ENCODE measurements at regions not wholly inside any gene's neighbourhood (a gene's known extent, or its start where the extent isn't known, plus 50 kb on each side); places are given as distances from the start of the nearest gene placed in this dataset.

DNA sequence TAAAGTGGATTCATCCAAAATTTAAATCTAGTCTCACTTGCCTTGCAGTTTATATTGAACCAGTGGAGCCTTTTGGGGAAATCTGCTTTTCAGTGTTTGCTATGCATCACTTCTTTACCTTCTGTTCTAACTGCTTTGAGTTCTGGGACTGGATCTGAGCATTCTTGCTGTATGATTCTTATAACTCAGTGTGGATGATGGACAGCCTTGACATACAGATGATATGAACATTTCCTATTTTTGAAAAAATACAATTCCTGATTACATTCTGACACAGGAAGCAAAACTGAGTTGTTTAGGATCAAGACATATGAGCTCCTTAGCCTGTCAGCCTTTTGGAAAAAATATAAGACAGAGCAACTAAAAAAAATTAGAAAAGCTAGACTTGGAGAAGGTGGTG is 115.2 kb downstream of the DISP1 start:
- Mint-ChIP-seq H3K27ac (no peak overlapping the region), H3K4me3 (no peak overlapping the region), H3K36me3 (no peaks in the 10 kb centered on the region), H3K4me1 (peaks cover 3 to 10% of the 10 kb centered on the region in 2 donors), H3K9me3 (no peaks in the 10 kb centered on the region), H3K27me3 (ENCODE audit: low read depth in 2 of 2) (no peaks in the 10 kb centered on the region)
- intact Hi-C loops (cut with micrococcal nuclease) = no loop called here
- ATAC-seq = no peak
- H3K27ac ChIP-seq (ENCODE audit: low read length) = no peak overlapping the region
- no peak for DNase-seq
- H3K9me3 ChIP-seq (ENCODE audit: control insufficient read depth, insufficient read depth, low read length) = no peaks in the 10 kb centered on the region
- H3K4me1 ChIP-seq (ENCODE audit: control insufficient read depth, insufficient read depth, low read length) = no peaks in the 10 kb centered on the region
- TF ChIP-seq, protein P1, sequence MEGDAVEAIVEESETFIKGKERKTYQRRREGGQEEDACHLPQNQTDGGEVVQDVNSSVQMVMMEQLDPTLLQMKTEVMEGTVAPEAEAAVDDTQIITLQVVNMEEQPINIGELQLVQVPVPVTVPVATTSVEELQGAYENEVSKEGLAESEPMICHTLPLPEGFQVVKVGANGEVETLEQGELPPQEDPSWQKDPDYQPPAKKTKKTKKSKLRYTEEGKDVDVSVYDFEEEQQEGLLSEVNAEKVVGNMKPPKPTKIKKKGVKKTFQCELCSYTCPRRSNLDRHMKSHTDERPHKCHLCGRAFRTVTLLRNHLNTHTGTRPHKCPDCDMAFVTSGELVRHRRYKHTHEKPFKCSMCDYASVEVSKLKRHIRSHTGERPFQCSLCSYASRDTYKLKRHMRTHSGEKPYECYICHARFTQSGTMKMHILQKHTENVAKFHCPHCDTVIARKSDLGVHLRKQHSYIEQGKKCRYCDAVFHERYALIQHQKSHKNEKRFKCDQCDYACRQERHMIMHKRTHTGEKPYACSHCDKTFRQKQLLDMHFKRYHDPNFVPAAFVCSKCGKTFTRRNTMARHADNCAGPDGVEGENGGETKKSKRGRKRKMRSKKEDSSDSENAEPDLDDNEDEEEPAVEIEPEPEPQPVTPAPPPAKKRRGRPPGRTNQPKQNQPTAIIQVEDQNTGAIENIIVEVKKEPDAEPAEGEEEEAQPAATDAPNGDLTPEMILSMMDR (IDR thresholded peaks at IDR 0.05) = no peak
- no peak overlapping the region for H3K4me3 ChIP-seq (ENCODE audit: low read length)
- no peaks in the 10 kb centered on the region for H3K36me3 ChIP-seq (ENCODE audit: control insufficient read depth, insufficient read depth, low read length)
- no peaks in the 10 kb centered on the region for H3K27me3 ChIP-seq (ENCODE audit: control insufficient read depth, insufficient read depth, low read length)

DNA sequence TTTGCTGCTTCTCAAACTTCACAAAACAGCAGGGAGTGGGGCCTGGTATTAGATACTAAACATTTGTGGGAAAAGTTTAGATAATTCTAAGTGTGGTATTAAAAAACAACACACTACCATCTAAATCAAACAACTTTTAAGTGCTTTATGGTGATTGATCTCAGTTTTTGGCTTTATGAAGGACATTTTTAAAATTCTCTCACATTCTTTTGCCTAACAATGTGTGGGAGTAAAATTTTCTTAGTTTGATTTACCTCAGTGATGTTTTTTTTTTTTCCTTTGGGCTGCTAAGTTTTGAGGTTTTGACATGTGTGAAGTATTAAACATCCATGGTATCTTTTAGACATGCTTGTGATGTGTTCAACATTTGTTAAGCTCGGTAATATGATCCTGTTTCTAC is 116.2 kb downstream of the DISP1 start:
- no peak for DNase-seq
- Mint-ChIP-seq H3K4me1 (peaks cover 9 to 15% of the 10 kb centered on the region in 2 donors), H3K27me3 (ENCODE audit: low read depth in 2 of 2) (no peaks in the 10 kb centered on the region), H3K36me3 (no peaks in the 10 kb centered on the region), H3K4me3 (no peak overlapping the region), H3K27ac (no peak overlapping the region), H3K9me3 (no peaks in the 10 kb centered on the region)
- no peak for ATAC-seq
- TF ChIP-seq, protein P1 (IDR thresholded peaks at IDR 0.05) = no peak
- intact Hi-C loops (cut with micrococcal nuclease) = no loop called here
- Histone ChIP-seq H3K27ac (ENCODE audit: low read length) (no peak overlapping the region), H3K27me3 (ENCODE audit: control insufficient read depth, insufficient read depth, low read length) (no peaks in the 10 kb centered on the region), H3K4me3 (ENCODE audit: low read length) (no peak overlapping the region), H3K9me3 (ENCODE audit: control insufficient read depth, insufficient read depth, low read length) (no peaks in the 10 kb centered on the region), H3K4me1 (ENCODE audit: control insufficient read depth, insufficient read depth, low read length) (no peaks in the 10 kb centered on the region), H3K36me3 (ENCODE audit: control insufficient read depth, insufficient read depth, low read length) (no peaks in the 10 kb centered on the region)
- WGBS (ENCODE audit: insufficient coverage) = 82% methylated on average over 1 of the region's 1 CpG

DNA sequence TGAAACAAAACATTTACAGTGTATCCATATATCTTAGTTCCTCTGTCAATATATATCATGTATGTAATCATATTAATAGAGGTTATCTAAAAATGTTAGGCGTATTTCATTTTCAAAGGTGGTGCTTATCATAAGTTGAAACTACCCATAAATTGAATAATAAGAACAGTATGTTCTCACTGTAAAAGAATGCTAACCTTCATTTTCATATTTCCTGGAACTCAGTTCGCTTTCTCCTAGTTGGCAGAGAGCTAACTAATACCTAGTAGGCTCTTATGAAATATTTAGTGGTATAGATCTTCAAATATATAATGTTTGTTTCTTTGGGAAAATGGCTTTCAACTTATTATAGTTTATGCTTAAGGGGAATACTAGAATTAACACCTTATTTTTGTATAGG is 118.4 kb downstream of the DISP1 start:
- WGBS (ENCODE audit: insufficient coverage) = no CpG with 5 or more reads among the region's 2 CpGs
- Mint-ChIP-seq H3K4me1 (peaks cover 9 to 15% of the 10 kb centered on the region in 2 donors), H3K27ac (no peak overlapping the region), H3K27me3 (ENCODE audit: low read depth in 2 of 2) (no peaks in the 10 kb centered on the region), H3K9me3 (no peaks in the 10 kb centered on the region), H3K4me3 (no peak overlapping the region), H3K36me3 (no peaks in the 10 kb centered on the region)
- intact Hi-C loops (cut with micrococcal nuclease) = no loop called here
- Histone ChIP-seq H3K4me3 (ENCODE audit: low read length) (no peak overlapping the region), H3K27ac (ENCODE audit: low read length) (no peak overlapping the region), H3K36me3 (ENCODE audit: control insufficient read depth, insufficient read depth, low read length) (no peaks in the 10 kb centered on the region), H3K27me3 (ENCODE audit: control insufficient read depth, insufficient read depth, low read length) (no peaks in the 10 kb centered on the region), H3K9me3 (ENCODE audit: control insufficient read depth, insufficient read depth, low read length) (no peaks in the 10 kb centered on the region), H3K4me1 (ENCODE audit: control insufficient read depth, insufficient read depth, low read length) (no peaks in the 10 kb centered on the region)
- TF ChIP-seq, protein P1 (IDR thresholded peaks at IDR 0.05) = no peak
- ATAC-seq (no peak), DNase-seq (no peak)

DNA sequence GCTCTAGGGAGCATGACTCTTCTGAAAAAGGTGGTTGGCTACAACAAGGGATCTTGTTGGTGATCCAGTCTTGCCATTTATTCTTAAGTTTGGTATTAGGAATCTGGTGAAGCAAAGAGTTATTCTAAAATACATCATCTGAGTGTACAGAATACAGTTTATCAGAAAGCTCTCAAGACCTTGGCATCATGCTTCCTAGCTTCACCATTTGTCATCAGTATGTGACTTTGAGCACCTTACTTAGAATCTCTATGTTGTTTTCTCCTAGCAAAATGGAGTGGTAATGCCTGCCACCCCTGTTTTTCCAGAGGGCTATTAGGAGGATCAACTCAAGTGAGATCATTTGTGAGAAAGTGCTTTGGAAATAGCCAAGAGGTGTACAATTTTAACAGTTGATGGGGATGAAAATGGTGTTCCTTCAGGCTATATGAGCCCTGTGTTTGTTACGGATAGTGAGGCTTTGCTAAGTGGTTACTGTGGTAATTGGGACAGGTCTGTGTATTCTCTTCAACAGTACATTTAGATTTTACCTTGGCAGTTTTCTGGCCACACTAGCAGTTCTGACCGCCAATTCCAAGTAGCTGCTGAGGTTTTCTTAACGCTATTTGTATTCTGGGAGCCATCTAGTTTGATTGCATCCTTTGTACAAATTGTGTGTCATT is 120.5 kb downstream of the DISP1 start:
- 98% methylated on average over 3 of the region's 3 CpGs for WGBS (ENCODE audit: insufficient coverage)
- Mint-ChIP-seq H3K27me3 (ENCODE audit: low read depth in 2 of 2) (no peaks in the 10 kb centered on the region), H3K9me3 (no peaks in the 10 kb centered on the region), H3K4me3 (no peak overlapping the region), H3K4me1 (peaks cover 9 to 15% of the 10 kb centered on the region in 2 donors), H3K36me3 (no peaks in the 10 kb centered on the region), H3K27ac (no peak overlapping the region)
- H3K36me3 ChIP-seq (ENCODE audit: control insufficient read depth, insufficient read depth, low read length) = no peaks in the 10 kb centered on the region
- intact Hi-C loops (cut with micrococcal nuclease) = no loop called here
- H3K4me3 ChIP-seq (ENCODE audit: low read length) = no peak overlapping the region
- DNase-seq (no peak), ATAC-seq (no peak)
- H3K9me3 ChIP-seq (ENCODE audit: control insufficient read depth, insufficient read depth, low read length) = no peaks in the 10 kb centered on the region
- no peaks in the 10 kb centered on the region for H3K27me3 ChIP-seq (ENCODE audit: control insufficient read depth, insufficient read depth, low read length)
- H3K27ac ChIP-seq (ENCODE audit: low read length) = no peak overlapping the region
- TF ChIP-seq, protein P1 (IDR thresholded peaks at IDR 0.05) = no peak
- H3K4me1 ChIP-seq (ENCODE audit: control insufficient read depth, insufficient read depth, low read length) = no peaks in the 10 kb centered on the region

Measured in natural killer cell (primary cell).